Heart right ventricle (tissue), 16 donors: ENCODE measurements at regions not wholly inside any gene's neighbourhood (a gene's known extent, or its start where the extent isn't known, plus 50 kb on each side); places are given as distances from the start of the nearest gene placed in this dataset.

Experiments used
- ATAC-seq, 8 donors: fragments of 200-7000 bp; cut with Tn5 transposase; one replicate each; pipeline ENCODE4 v1.9.1; 2020; ENCODE audit warnings: mild to moderate bottlenecking in 8 of 8, moderate library complexity in 8 of 8, moderate number of reproducible peaks in 1 of 8
- DNase-seq, 2 donors: peaks; one replicate each; pipeline ENCODE4 v3.0.0-alpha.2; 2020
- H3K27ac ChIP-seq, 10 donors: fragments of 200-600 bp; sonication (generic) in 2 of 10; one replicate each; pipeline versions ENCODE4 v1.5.0 to v1.8.0; 2020 to 2022; ENCODE audit warnings: mild to moderate bottlenecking in 3 of 10
- H3K27me3 ChIP-seq, 7 donors: fragments of 200-600 bp; one replicate each; pipeline ENCODE4 v1.8.0; 2021 to 2022; ENCODE audit warnings: mild to moderate bottlenecking in 2 of 7
- H3K36me3 ChIP-seq, 9 donors: fragments of 200-600 bp; sonication (generic) in 1 of 9; one replicate each; pipeline versions ENCODE4 v1.5.0 to v1.8.0; 2020 to 2022; ENCODE audit warnings: mild to moderate bottlenecking in 2 of 9
- H3K4me1 ChIP-seq, 9 donors: fragments of 200-600 bp; sonication (generic) in 1 of 9; one replicate each; pipeline versions ENCODE4 v1.5.0 to v1.8.0; 2020 to 2022; ENCODE audit warnings: mild to moderate bottlenecking in 4 of 9
- H3K4me3 ChIP-seq, 10 donors: fragments of 200-600 bp; sonication (generic) in 2 of 10; one replicate each; pipeline versions ENCODE4 v1.5.0 to v1.8.0; 2020 to 2022; ENCODE audit warnings: mild to moderate bottlenecking in 7 of 10, moderate library complexity in 2 of 10
- H3K9me3 ChIP-seq, 11 donors: fragments of 200-600 bp in 10 of 11; sonication (generic) in 2 of 11; one replicate each; pipeline versions ENCODE4 v1.5.0 to v1.8.0; 2013 to 2022; ENCODE audit warnings: mild to moderate bottlenecking in 2 of 11, control low read depth in 1 of 11, moderate library complexity in 1 of 11
- CTCF ChIP-seq, 9 donors: fragments of 200-600 bp; sonication (generic) in 2 of 9; IDR thresholded peaks; one replicate each; pipeline versions ENCODE4 v1.5.0 to v1.8.0; 2021 to 2022; ENCODE audit warnings: antibody characterized with exemption in 9 of 9, mild to moderate bottlenecking in 5 of 9, moderate library complexity in 1 of 9
- WGBS, 2 donors: extraction: QIAGEN DNeasy Blood & Tissue Kit; methylation state at CpG; one replicate each; pipeline ENCODE4 v1.1.7; 2013; ENCODE audit warnings: inconsistent platforms in 1 of 2; 5-methylcytosine and 5-hydroxymethylcytosine counted together
- intact Hi-C, 10 donors: fragments of 100-400 bp; cut with DNase I; formaldehyde crosslinking; loops; one replicate each; pipeline versions ENCODE4 v1.11.1 to v1.14.2; 2022
- donor health status: Arrhythmogenic right ventricular cardiomyopathy.
- donor health status: ischemic (EF 13 %, LVEDD 7.1; RV severe dilation, severe dysfunction).
- donor health status: healthy with polysubstance abuse.
- donor health status: DM: no; HTN: yes; CAD: no.
- donor health status: DM: no; HTN: no; CAD: no.
- donor health status: ischemic (EF 25% LVEDD 6.9; RV normal size, moderate dysfunction).
- donor health status: ischemic (EF 25% LVEDD 5.7; RV mildly dilated, moderate dysfunction).
- donor health status: healthy.
- donor health status: DM: yes; HTN: yes; CAD: no.
- donor health status: Ischemic cardiomyopathy.
- donor health status: ischemic (EF 35%, LVEDD 5.7; RV mildly dilated, moderate dysfunction).
- donor health status: nonischemic (EF 11% LVEDD 7.7; RV severe dilation, severe dysfunction).
- donor health status: DM: yes; HTN: yes; CAD: no.
- donor health status: PGD.
- donor health status: ischemic (EF 29% LVEDD 5.4; RV normal size, mild dysfunction).
- donor health status: nonischemic (EF 23%, LVEDD 6.1; RV moderate dilation, normal function).

- Histone ChIP-seq H3K27me3 (no peaks in the 10 kb centered on the region), H3K36me3 (no peaks in the 10 kb centered on the region), H3K9me3 (no peaks in the 10 kb centered on the region), H3K4me3 (no peak overlapping the region), H3K4me1 (peaks cover 0 to 26% (median 9%) of the 10 kb centered on the region in 9 donors), H3K27ac (no peak overlapping the region)
- WGBS, 2 donors, result 64 to 76% methylated on average over 1 of the region's 1 CpG
- no peak for DNase-seq
- intact Hi-C loops, result loop anchor here in 1 of 10 donors (10.0 kb wide), 1 partner anchor 193 kb away; no protein-coding TSS in a partner anchor
- TF ChIP-seq CTCF (IDR thresholded peaks at IDR 0.05), result no peak
- no peak for ATAC-seq
These were observed 498.2 kb upstream of the C1orf87 start for GRCh38 chr1:60571811-60572210.

GRCh38 chr1:60569189-60569588 lies 495.6 kb upstream of the C1orf87 start:
- no peak for TF ChIP-seq CTCF (IDR thresholded peaks at IDR 0.05)
- 98 to 100% methylated on average over 2 of the region's 2 CpGs for WGBS, 2 donors
- peaks cover 0 to 25% (median 10%) of the 10 kb centered on the region in 9 donors for H3K4me1 ChIP-seq
- ATAC-seq (no peak), DNase-seq (no peak)
- no peaks in the 10 kb centered on the region for H3K36me3 ChIP-seq
- H3K4me3 ChIP-seq, result no peak overlapping the region
- no peak overlapping the region for H3K27ac ChIP-seq
- intact Hi-C loops, result no loop called here
- H3K9me3 ChIP-seq, result no peaks in the 10 kb centered on the region
- no peaks in the 10 kb centered on the region for H3K27me3 ChIP-seq

- DNase-seq, result no peak
- H3K27me3 ChIP-seq, result peaks cover 0 to 6% (median 0%) of the 10 kb centered on the region in 7 donors
- ATAC-seq, result no peak
- no peak for TF ChIP-seq CTCF (IDR thresholded peaks at IDR 0.05)
- H3K36me3 ChIP-seq, result no peaks in the 10 kb centered on the region
- no peaks in the 10 kb centered on the region for H3K9me3 ChIP-seq
- peaks cover 0 to 9% (median 6%) of the 10 kb centered on the region in 9 donors for H3K4me1 ChIP-seq
- H3K27ac ChIP-seq, result no peak overlapping the region
- intact Hi-C loops, result no loop called here
- H3K4me3 ChIP-seq, result no peak overlapping the region
These were observed 493.7 kb upstream of the C1orf87 start for GRCh38 chr1:60567256-60567655.

GRCh38 chr1:60564916-60565750 lies 491.6 kb upstream of the C1orf87 start:
- H3K9me3 ChIP-seq, result no peaks in the 10 kb centered on the region
- intact Hi-C loops, result no loop called here

More at GRCh38 chr1:60564916-60565750, 491.6 kb upstream of the C1orf87 start:
- WGBS, 2 donors, result 22 to 24% methylated on average over 2 of the region's 2 CpGs
- no peak for ATAC-seq
- Histone ChIP-seq H3K4me3 (no peak overlapping the region), H3K4me1 (peaks cover 0 to 9% (median 6%) of the 10 kb centered on the region in 9 donors), H3K27ac (no peak overlapping the region), H3K36me3 (no peaks in the 10 kb centered on the region), H3K27me3 (peaks cover 0 to 6% (median 0%) of the 10 kb centered on the region in 7 donors)
- no peak for DNase-seq
- TF ChIP-seq CTCF (IDR thresholded peaks at IDR 0.05), result no peak
